Glomerular endothelial cell (primary cell): ENCODE measurements at regions not wholly inside any gene's neighbourhood (a gene's known extent, or its start where the extent isn't known, plus 50 kb on each side); places are given as distances from the start of the nearest gene placed in this dataset.

Source experiments
- DNase-seq: peaks from one replicate; pipeline ENCODE4 v3.0.0-alpha.2; 2011; ENCODE audit warnings: low read depth, low spot score; ENCODE audit errors: extremely low read depth

DNA sequence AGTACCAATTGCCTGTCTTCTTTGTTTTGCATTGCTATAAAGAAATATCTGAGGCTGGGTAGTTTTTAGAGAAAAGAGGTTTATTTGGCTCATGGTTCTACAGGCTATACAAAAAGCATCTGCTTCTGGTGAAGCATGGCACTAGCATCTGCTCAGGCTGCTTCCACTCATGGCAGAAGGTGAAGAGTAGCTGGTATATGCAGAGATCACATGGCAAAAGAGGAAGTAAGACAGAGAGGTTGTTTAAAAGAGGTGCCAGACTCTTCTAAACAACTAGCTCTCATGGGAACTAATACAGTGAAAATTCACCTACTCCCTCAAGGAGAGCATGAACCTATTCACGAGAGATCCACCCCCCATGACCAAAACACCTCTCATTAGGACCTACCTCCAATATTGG lies 56.7 kb upstream of the GUCA2B start:
- no peak for DNase-seq

DNA sequence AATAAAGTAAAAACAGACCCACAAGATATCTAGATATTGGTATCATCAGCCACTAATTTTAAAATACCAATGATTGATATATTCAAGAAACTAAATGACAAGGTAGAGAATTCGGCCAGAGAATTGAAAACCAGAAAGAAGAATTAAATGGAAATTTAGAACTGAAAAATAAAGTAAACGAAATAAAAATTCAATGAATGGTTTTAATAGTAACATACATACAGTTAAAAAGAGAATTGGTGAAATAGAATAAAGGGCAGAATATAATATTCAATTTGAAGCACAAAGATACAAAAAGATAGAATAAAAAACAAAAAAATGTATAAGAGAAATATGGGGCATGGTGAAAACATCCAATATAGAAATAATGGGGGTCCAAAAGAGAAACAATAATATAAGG lies 64.0 kb upstream of the GUCA2B start:
- DNase-seq: no peak

DNA sequence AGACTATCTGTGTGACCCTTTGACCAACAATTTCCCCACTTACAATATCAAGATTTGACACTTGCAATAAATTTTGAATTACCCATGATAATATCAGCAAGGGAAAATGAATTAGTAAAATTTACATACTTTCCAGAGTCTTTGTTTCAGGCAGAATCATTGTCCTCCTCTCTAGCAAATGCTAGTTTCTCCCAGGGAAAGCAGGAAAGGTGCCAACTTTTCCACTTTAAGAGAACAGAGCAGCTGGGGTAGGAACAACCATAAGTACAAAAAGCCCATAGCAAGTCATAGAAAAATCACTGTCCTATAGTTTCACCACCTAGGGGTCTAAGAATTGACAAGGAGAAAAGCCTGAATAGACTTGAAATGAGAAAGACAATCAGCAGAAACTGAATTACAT lies 67.1 kb upstream of the GUCA2B start:
- DNase-seq: no peak

DNA sequence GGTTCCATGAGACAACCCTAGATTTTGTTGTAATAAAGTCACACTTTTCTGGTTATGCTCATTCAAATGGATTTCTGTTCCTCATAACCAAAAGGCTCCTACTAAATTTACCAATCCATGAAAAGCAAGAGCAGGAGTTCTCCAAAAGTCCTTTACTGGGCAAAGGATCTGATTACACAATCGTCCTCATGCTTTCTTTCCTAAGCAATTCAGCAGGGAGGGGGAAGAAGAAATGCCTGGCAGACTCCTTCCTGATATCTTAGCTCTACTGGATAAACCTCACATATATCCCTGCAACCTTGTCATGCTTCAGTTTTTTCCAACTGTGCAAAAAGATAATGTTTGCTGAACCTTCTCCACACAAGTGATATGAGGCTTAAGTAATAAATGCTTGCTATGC lies 67.6 kb upstream of the GUCA2B start:
- no peak for DNase-seq

DNA sequence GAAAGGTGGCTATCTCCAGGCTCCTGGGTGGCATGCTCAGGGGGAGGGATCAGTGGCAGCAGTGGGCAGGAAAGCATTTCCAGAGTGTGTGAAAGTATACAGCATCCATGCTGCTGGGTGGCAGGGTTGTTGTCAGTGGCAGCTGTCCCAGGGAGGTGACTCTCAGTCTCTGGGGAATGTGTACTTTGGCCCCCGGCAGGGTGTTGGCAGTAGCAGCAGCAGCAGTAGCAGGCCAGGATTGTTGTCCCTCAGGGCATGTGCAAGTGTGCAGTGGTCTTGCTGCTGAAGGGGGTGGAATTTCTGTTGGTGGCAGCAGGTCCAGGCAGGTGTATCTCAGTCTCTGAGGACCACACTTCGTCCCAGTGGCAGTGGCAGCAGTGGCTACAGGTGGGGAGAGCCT lies 71.7 kb upstream of the GUCA2B start:
- DNase-seq: no peak

DNA sequence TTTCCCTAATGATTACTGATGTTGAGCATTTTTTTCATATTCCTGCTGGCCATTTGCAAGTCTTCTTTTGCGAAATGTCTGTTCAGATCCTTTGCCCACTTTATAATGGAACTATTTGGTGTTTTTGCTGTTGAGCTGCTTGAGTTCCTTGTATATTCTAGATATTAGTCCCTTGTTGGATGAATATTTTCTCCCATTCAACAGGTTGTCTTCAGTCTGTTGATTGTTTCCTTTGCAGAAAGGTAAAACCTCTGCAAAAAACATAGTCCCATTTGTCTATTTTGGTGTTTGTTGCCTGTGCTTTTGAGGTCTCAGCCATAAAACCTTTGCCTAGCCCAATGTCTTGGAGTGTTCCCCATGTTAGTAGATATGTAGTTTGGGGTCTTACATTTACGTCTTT lies 78.0 kb upstream of the GUCA2B start:
- no peak for DNase-seq

DNA sequence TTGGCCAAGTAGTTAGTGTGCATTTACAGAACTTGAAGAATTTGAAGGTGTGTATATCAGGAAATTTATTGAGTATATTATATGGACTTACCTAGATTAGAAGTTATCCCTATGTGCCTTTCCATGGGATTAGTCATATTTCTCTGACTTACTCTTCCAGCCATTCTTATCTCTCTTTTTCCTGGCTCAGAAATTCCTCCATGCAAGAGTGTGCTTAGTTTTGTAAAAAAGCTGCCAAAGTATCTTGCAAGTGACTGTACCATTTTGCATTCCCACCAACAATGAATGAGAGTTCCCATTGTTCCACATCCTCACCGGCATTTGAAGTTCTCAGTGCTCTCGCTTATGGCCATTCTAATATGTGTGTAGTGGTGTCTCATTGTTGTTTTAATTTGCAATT lies 82.2 kb upstream of the GUCA2B start:
- no peak for DNase-seq

DNA sequence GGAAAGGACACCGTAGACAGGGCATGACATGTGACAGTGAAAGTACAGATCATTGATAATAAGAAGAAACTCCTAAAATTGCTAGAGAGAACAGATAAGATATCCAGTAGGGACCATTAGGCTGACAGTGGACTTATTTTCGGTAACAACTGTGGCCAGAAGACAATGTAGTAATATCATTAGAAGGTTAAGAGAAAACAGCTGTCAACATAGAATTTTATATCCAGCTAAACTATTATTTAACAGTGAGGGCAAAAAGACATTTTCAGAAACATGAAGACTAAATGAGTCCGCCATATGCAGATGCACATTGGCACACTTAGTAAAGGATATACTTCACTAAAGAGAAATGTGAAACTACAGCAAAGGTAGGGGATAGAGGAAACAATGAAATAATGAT lies 95.4 kb upstream of the GUCA2B start:
- DNase-seq: no peak

DNA sequence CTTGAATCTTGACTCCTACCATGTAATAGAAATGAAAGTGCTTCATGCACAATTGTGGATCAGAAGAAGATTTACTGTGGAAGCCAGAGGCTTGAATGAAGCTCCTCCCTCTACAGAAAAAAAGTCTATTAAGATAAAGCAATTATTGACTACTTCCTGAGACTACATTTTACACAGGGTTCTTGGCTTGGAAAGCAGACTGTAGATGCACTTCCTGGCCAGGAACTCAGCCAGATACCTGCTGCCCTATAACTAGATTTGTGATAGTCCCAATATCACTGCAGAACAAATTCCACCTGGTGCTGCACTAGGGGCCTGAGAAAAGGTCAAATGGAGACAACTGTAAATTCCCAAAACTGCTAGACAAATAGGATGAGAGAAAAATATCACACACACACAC lies 96.8 kb upstream of the GUCA2B start:
- no peak for DNase-seq

DNA sequence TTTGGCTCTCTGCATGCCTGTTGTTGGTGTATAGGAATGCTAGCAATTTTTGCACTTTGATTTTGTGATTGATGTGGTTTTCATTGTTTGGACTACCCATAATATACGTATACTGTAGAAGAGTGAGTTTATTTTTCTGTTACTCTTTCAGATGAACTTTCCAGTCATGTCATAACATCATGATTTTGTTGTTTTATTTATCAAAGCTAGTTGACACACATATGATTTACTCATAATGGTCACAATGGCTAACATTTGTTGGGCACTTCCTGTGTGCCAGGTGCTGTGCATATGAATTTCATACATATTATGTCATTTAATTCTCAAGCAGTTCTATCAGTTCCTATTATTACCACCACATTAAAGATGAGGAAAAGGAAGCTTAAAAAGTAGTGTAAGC lies 98.1 kb upstream of the GUCA2B start:
- DNase-seq: no peak

DNA sequence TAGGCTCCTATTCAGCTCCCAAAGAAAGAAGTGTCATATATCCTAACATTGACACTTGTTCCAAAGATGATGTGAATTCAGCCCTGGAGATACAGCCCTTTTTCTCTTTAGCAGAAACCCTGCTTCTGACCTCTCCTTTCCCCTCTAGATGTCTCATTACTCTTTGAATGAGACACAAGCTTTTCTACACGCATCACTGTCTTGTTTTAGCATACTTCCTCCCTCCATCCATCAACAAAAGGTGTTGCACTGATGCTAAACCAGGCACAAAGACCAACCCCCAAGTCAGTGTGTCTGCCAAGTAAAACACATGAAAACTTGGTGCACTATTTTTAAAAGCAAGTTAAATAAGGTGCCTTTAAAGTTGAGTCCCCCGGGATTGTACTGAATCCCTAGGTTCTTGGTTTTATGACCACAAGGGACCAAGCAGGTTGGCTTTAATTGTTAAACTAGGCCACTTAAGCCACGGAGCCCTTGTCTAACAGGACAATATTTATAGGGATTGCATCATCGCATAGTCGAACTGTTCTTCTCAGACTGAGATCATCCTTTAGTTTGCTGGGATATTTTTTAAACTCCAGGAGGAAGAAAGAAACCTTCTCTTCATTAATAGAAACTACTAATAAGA lies 101.0 kb upstream of the GUCA2B start:
- DNase-seq: no peak

DNA sequence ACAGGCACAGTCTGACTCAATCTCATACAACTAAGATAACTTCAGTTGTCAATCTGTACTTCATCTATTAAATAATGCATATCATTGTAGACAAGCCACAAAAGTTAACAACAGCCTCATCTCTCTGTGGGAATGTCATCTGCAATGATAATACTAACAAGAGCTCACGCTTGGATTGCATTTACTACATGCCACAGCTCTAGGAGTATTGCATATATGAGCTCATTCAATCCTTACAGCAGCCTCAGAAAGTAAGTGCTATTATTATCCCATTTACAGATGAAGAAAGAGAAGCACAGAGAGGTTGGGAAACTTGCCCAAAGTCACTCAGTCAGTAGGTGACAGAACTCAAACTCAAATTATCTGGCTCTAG lies 105.7 kb upstream of the GUCA2B start:
- no peak for DNase-seq

DNA sequence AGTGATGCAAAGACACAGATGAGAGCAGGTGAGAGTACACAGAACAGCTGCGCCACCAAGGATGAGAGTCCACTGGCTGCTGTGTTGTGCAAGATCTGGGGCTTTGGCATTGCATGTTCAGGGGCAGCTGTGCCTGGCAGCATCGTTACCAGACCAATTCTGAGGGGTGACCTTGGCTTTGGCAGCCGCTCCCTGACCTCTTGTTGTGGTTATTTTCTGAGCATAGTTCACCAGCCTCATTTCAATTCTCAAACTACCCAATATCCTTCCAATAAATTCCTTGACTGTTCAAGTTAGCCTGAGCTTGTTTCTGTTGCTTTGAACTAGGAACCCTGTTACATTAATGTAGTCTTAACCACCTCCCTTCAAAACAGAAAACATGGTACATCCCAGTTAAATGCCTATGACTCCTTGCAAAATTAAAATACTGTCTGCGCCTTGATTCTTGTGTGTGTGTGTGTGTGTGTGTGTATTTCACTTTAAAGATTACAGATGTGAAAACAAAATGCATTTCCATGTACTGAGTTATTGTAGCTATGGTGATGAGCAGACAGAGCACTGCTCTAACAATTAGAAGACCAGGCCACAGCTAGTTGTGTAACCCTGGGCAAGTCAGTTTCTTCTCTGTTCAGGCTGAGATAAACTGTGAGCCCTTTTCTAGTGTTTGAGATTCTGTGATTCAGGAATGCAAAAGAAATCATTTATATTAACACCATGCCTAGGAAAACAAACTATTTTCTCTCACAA lies 106.3 kb upstream of the GUCA2B start:
- DNase-seq: no peak

DNA sequence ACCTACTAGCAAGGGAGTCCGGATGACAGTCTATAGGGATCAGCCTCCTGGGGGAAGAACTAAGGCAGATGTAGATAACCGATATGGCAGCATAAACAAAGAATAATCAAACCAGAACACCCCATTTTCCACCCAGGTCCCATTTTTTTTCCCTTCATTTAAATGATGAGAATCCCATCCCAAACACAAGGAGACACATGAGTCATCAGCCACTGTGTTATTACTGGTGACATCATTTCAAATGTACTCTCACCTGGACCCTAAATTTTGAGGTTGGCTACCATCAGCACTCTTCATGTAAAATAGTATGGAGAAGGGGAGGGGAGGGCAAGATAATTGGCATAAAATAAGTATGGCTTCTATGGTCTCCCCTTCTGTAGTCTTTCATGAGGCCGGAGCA lies 108.9 kb upstream of the GUCA2B start:
- no peak for DNase-seq

DNA sequence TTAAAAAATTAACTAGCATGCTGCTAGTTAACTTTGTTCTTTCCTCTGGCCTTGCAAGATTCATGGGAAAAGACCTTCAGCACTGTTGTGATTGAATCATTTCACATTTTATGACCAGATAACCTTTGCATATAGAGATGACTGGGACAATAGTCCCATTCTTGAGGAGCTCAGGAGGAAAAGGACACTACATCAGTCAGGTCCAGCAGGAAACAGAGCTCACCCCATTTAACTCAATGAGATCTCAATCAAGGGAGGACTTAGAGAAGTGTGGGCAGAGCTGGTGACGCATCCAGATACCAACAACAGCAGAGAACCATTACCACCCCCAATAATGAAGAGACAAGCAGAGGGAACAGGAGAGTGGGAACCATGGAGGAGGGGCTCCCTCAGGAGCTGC lies 109.4 kb upstream of the GUCA2B start:
- DNase-seq: no peak

DNA sequence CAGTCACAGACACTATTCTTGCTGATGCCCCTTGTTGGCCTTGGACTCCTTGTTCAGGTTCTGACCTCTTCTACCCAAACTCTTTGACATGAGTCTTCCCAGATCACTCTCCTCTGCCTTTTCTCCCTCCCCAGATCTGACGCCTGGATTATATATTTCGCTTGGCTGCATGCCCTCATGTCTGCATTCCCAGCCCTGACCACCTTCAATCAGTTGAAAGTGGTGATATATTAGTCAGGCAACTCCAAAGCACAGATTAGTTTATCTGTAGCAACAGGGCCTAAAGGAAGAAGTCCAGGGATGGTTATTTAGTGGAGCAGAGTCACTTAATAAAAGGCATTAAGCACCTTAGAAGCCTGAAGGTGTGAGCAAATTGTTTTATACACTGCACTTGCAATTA lies 110.0 kb upstream of the GUCA2B start:
- DNase-seq: no peak

DNA sequence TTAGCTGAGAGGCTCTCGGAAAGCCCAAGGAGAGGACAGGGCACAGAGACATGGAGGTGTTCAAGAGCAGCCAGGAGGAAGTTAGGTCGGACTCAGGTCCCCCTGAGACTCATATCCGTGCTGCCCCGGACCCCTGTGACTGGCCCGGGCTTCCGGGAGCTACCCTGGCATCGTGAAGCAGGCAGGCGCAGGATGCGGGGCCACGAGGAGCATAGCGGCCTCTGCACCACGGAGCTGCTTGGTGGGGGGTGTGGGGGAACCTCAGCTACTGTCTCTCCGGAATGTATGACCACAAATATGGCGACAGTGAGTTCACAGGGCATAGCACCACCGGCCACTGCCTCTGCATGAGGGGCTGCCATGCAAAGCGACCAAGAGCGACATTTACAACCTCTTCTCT lies 112.2 kb upstream of the GUCA2B start:
- DNase-seq: no peak

DNA sequence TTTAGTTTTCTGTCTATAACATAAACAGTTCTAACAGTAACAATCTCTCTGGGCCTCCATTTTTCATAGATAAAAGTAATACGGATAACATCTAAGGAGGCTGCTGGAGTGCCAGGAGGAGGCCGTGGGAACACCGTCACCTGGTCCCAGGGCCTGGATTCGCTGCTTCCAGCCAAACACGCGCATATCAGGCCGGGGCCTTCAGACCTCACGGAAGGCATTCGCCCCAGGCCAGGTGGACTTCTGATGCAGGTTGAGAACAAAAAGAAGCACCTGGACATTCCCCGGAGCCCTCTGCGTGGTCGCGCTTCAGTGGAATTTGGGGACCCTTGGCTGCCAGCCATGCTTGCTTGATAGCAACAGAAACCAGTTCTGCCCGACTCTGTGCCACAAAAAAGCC lies 113.1 kb upstream of the GUCA2B start:
- DNase-seq: no peak

DNA sequence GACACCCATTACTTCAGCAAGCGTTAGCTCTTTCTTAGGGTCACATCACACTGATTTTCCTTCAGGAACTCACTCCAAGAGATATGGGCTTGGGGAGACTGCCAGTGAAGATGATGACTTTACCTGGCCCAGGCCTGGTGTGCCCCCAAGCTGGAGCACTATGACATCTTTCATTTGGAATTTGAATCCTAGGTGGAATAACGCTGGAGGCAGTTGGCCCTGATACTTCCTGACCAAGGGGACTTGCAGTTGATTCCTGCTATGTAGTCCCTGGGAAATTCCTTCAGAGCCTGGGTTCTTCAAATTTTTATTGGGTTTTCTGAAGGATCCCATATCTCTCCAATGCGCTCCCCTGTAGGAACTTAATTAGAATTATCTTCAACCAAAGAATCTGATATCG lies 114.9 kb upstream of the GUCA2B start:
- DNase-seq: no peak

DNA sequence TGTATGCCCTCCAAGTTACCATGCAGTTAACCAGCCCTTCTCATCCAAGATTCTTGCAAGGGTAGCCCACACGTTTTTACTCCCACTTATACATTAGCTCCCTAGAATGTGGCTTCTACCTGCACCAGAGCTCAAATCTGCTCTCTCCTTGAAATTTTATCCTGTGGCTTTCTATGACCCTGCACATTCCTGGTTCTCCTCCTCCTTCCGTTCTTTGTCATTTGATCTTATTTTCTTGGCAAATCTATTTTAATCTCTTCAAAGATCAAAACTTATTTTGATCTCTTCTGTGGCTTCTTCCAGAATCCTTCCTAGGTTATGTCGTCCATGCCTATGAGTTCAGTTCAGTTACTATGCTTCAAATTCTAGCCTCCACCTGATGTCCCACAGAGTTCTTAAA lies 115.6 kb upstream of the GUCA2B start:
- DNase-seq: no peak

DNA sequence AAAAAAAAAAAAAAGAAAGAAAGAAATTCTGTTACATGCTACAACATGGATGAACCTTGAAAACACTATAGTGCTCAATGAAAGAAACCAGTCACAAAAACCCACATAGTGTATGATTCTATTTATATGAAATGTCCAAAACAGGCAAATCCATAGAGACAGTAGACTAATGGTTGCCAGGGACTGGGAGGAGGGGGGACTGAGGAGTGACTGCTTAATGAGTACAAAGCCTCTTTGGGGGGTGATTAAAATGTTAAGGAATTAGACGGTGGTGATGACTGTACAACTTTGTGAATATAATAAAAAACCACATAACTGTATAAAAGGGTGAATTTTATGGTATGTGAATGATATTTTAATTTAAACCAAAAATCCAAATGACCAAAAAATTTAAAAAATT lies 116.0 kb upstream of the GUCA2B start:
- no peak for DNase-seq

DNA sequence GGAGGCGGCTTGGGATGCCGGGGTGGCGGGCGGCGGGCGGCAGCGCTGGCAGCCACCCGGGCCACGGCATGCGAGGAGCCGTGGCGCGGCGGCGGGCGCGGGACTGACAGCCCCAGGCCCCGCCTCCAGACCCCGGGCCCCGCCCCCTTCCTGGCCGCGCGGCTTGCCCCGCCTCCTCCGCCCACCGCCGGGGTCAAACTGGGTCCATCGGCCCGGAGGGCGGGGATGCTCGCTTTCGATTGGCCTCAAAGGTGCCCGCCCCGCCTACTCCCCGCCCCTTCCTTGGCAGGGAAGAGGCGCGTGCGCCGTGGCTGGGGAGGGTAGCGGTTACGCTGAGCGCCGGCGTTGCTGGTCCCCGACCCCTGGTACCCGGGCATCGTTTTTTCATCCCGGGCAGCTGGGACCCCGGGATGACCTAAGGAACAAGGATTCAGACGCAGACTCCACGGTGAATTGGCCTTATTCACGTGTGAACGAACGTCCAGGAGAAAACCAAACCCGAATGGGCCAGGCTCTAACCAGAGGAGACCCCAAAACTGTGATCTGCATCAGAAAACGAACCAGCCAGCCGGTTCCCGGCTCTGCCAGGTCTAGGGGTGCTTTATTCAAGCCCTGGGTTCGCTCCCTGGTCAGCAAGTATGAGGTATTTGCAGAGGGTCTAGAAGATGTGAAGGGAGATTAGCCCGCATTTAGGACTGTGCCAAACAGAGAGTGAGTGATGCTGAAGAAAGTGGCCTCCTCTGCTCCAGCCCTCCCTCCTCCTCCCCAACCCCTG lies 117.2 kb upstream of the GUCA2B start:
- DNase-seq: peak; percentile 22
